Astrocyte of the cerebellum (primary cell): ENCODE measurements at regions not wholly inside any gene's neighbourhood (a gene's known extent, or its start where the extent isn't known, plus 50 kb on each side); places are given as distances from the start of the nearest gene placed in this dataset.

Experiments used
- DNase-seq: peaks from one replicate; pipeline ENCODE4 v3.0.0-alpha.2; 2011; ENCODE audit warnings: low read depth
- H3K4me3 ChIP-seq: 2 replicates; pipeline ENCODE4 v1.5.1; 2011; ENCODE audit warnings: mild to moderate bottlenecking, low read depth, low read length, moderate library complexity
- CTCF ChIP-seq: IDR thresholded peaks from 2 replicates; pipeline ENCODE4 v1.5.1; 2012; ENCODE audit warnings: low read length, low read depth, moderate library complexity, mild to moderate bottlenecking; ENCODE audit errors: missing control alignments
- in situ Hi-C: cut with HindIII; loops from 2 replicates; pipeline ENCODE4 v1.10.0; 2017; ENCODE audit warnings: low sequenced_read_pairs

GRCh38 chr1:73537400-73537799 lies 660.6 kb downstream of the LRRIQ3 start:
- in situ Hi-C loops, result no loop called here
- no peak for DNase-seq
- no peak overlapping the region for H3K4me3 ChIP-seq
- no peak for TF ChIP-seq CTCF

GRCh38 chr1:73517603-73518191 lies 680.3 kb downstream of the LRRIQ3 start:
- in situ Hi-C loops, result no loop called here
- DNase-seq, result no peak
- no peak overlapping the region for H3K4me3 ChIP-seq
- no peak for TF ChIP-seq CTCF

GRCh38 chr1:73516451-73516850 lies 681.5 kb downstream of the LRRIQ3 start:
- no peak for DNase-seq
- no peak overlapping the region for H3K4me3 ChIP-seq
- in situ Hi-C loops, result no loop called here
- TF ChIP-seq CTCF, result no peak

GRCh38 chr1:73511038-73511437 lies 686.9 kb downstream of the LRRIQ3 start:
- no peak overlapping the region for H3K4me3 ChIP-seq
- TF ChIP-seq CTCF, result no peak
- in situ Hi-C loops, result no loop called here
- DNase-seq, result no peak

- no peak for DNase-seq
- no peak for TF ChIP-seq CTCF
- H3K4me3 ChIP-seq, result no peak overlapping the region
- in situ Hi-C loops, result no loop called here
Measured at GRCh38 chr1:73500154-73500553, 697.8 kb downstream of the LRRIQ3 start.

GRCh38 chr1:73499671-73500070 lies 698.3 kb downstream of the LRRIQ3 start:
- in situ Hi-C loops, result no loop called here
- no peak for TF ChIP-seq CTCF
- DNase-seq, result no peak
- no peak overlapping the region for H3K4me3 ChIP-seq

- TF ChIP-seq CTCF, result no peak
- no peak overlapping the region for H3K4me3 ChIP-seq
- in situ Hi-C loops, result no loop called here
- DNase-seq, result no peak
Measured at GRCh38 chr1:73491621-73492020, 706.4 kb downstream of the LRRIQ3 start.
